ENCODE measurements at regions not wholly inside any gene's neighbourhood (a gene's known extent, or its start where the extent isn't known, plus 50 kb on each side); places are given as distances from the start of the nearest gene placed in this dataset.

DNA sequence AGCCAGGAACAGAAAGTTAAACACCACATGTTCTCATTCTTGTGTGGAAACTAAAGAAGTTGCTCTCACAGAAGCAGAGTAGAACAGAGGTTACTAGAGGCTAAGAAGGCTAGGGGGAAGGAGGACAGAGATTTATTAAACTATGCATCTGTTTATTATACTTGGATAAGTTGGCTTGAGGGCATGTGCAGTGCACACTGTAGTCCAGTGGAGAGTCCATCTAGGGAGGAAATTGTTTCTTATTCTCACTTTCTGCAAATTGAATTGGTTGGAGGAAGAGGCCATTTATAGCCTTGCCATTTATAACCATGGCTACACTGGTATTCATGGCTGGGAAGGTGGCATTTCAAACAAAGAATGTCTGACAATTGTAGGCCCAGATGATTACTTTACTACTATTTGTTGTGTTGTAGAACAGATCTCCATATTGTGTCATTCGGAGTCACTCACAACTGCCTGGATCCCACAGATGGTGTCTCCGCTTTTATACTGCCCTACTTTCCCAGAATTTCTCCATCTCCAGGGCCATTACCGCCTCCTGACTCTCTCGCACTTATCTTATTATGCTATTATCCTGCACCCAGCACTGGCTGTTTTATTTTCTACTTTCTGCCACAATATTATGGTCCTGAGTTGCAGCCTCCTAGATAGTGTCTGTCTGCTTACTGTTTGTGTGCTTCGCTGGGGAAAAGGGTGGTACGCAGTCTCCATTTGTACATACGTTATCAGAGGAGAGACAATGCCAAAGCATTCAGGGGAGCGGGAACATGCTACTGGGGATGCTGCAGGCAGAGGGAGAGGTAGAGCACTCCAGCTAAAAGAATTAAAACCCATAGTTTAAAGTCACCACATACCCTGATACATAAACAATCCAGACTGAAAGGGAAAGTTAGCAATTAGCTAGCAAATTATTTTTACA is 169.3 kb upstream of the BLID start:
- DNase-seq (ENCODE audit: low read depth in 4 of 4, low spot score in 2 of 4): no peak

DNA sequence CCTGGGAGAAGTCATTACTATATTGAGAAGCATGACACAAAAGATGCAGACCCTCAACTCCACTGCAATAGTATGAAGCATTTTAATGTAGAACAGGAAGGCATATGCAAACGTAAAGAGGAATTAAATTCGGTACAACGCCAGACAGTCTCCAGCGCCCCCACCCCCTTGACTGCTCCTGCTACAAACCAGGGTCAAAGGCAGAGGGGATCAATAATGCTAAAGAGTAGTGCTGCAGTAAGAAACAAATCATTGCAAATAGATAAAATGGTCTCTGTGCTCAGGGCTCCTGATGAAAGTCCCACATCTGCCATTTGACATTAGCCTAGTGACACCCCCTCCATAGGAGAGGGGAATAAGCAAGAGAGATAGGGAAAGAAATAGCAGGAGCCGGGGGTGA is 164.9 kb upstream of the BLID start:
- DNase-seq (ENCODE audit: low read depth in 4 of 4, low spot score in 2 of 4): no peak

DNA sequence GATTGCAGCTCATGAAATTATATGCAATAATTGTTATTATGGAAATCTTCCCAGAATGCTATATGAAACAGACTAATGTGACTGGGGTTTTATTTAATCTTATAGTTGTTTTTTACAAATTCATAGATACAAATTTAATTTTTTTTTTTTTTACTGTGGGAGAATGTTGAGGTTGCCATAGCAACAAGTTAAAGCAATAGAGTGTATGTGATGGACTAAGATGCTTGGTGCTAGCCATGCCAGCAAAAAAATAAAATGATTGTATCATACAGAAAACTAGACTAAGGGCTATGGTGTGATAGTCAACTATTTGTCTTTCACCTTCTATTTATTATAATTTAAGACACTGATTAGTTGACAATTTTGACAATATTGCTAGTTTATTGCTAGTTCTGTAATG is 163.2 kb upstream of the BLID start:
- DNase-seq (ENCODE audit: low read depth in 4 of 4, low spot score in 2 of 4): no peak

DNA sequence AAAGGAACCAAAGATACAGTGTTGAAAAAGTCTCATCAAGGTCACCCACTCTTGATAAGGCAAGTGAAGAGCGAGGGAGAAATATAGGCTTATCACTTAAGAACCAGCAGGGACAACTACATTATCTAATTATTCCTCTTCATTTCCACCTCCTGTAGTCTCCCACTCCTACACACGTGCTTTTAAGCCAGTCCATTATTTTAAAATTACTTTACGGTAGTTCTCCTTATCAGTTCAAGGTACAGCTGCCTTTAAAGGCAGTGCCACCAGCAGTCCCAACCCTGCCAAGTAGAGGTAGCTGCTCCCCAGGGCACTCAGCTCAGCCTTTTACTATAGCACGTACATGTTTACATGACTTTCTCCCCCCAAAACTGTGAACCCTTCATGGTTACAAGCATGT is 161.5 kb upstream of the BLID start:
- no peak for DNase-seq (ENCODE audit: low read depth in 4 of 4, low spot score in 2 of 4)

DNA sequence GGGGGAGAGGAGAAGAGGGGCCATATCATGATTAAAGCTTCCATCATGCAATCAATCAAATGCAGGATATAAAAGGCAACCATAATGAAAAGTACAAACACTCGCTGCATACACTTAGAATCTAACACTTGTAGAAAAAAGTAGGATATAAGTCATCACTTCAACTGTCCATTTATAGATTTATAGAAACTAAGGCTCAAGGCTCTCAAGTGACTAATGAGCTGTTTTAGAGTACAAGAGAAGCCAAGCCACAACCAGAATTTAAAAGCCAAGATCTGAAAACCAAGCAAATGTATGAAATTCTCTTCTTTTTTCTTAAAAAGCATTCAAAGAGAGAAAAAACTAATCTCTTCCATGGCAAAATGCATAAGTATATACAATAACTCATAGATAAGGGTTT is 160.2 kb upstream of the BLID start:
- no peak for DNase-seq (ENCODE audit: low read depth in 4 of 4, low spot score in 2 of 4)

DNA sequence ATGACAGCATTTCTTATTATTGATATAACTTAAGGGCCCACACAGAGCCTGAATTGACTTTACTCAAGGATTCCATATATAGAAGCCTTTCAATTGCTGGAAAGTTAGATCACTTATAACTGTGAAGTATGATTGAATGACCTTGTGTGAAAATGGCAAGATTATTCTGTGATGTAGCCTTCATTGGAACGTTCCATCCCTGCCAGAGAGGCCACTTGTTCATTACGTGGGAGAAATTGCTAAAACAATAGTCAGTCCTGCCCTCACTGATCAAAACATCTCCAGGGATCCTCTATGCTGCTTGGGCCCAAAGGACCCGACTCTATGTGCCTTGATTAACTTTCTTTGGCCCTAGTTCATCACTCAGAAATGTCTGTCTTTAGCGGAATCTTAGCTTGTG is 159.5 kb upstream of the BLID start:
- DNase-seq (ENCODE audit: low read depth in 4 of 4, low spot score in 2 of 4): no peak

DNA sequence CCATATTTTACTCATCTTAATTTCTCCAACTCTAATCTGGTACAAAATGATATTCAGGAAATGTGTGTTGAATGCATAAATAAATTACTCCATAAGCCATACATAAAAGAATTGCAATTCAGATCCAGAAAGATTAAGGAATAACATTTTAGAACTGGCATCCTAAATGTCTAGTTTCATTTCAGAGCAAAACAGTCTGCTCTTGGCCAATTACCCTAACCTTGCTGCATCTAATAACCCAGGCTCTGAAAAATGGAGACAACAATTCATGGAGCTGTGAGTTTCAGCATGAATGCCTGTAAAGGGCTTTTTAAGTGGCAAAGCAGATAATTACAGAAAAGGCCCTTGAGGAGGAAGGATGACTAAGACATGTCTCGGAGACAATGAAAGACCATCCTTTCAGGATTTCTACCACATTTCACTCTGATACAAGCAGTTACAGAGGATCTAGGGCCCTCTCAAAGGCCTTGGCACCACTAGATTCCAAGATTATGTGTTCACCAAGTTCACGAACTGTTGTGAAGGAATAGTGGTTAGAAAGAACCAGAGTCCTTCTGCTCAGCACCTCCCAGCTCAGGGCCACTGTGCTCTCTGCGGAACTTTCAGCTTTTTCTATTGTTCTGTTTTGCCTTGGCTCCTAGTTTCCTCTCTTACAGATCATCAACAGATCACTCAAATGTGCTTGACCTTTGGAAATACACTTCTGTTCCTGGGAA is 157.6 kb upstream of the BLID start:
- no peak for DNase-seq (ENCODE audit: low read depth in 4 of 4, low spot score in 2 of 4)

DNA sequence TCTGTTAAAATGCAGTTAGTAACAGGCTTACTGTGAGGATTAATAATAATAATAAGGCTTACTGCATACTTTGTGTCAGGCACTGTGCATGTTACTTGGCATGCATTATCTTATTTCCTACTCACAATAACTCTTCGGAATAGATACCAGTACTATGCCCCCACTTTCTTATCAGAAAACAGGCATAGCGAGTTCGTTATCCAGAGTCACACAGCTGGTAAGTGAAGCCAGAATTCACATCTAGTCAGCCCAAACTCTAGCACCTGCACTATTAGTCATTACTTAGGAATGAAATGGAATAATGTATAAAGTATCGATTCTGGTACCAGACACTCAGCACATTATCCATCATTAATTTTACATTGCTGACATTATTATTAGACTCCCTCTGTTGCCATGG is 155.7 kb upstream of the BLID start:
- no peak for DNase-seq (ENCODE audit: low read depth in 4 of 4, low spot score in 2 of 4)

DNA sequence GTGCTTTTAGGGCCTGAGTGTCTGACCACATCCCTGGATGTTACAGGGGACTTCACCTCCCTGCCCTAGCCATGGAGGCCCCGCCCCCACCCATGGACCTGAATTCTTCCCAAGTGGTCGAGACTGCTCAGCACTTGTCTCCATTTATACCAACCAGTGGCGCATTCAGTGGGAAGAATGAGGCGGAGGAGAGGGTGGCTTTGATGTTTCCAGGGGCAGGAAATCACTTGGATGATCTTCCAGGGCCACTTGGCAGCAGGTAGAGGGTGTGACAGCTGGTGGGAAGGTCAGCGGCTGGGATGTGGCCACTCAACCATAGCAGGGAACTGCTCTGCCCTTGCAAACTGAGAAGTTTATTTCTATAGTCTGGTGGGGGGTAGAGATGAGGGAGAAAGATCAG is 155.1 kb upstream of the BLID start:
- no peak for DNase-seq (ENCODE audit: low read depth in 4 of 4, low spot score in 2 of 4)

DNA sequence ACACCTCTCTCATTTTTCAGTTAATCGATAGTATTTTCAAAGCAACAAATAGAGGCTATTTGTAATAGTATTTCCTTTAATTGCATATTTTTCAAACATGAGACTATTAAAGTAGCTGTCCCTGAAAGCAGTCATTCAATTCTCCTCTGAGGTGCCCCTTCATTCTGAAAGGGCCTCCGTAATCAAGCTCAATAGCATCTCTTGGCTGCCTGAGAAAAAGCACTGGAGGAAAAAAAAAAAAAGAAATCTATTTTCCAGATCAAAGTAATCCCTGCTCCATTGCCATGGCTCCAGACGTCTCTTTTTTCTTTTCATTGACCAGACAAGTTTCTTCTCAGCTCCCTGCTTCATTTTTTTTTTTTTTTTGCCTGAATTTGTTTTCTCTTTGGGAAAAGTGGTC is 154.5 kb upstream of the BLID start:
- DNase-seq (ENCODE audit: low read depth in 4 of 4, low spot score in 2 of 4): no peak

DNA sequence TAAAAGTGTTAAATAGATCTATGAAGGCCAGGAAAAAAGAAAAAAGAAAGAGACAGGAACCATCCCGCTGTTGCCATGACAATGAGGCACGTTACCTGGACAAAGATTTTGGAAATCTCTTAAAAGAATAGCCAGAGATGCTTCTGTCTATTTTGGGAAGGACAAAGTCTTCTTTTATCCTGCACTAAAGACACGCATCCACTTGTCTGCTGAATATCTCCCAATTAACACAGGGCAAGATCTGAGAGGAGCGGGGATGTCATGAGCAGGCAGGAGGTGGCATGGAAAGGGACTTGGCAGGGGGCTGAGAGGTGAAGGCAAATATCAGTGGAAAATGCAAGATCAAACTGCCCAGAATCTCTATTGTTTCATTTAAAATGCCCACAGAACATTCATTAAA is 153.8 kb upstream of the BLID start:
- no peak for DNase-seq (ENCODE audit: low read depth in 4 of 4, low spot score in 2 of 4)

DNA sequence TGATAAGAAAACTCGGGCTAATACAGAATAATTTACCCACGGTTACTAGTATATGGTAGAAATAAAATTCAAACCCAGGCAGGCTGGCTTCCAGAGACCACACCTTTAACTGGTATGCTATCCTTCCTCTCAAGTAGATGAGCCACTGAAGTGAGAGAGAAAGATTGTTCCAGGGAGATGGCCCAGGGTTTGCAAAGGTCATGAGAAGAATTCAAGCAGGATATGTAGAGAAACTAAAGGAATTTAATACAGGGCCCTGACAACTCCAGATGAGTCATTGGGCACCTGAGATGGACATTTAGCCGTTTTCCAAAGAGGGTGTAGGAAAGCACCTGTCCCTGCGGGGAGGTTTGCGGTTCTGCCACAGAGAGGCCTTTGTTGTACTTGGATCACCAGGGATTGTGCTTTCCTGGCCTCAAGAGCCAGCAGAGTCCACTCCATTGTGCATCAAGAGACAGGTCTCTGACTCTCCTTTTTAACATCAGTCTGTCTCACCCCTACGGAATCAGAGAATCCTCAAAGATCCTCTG is 152.7 kb upstream of the BLID start:
- no peak for DNase-seq (ENCODE audit: low read depth in 4 of 4, low spot score in 2 of 4)

DNA sequence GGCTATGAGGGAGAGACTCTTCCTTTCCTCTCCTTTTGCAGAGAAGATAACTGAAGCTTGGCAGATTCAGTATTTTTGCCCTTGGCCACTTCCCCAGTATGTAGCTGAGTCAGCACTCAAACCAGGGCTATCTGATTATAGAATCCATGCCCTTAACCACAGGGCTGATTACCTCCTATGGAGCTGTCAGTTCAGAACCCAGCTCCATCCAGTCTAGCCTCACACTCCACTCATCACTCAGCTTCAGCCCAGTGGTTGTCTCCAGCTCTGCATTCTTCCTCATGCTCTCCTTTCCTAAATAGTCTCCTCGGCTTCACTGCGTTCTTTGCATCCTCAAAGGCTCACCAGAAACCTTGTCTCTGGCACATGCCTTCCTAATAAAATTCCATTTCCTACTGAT is 151.6 kb upstream of the BLID start:
- DNase-seq (ENCODE audit: low read depth in 4 of 4, low spot score in 2 of 4): no peak

DNA sequence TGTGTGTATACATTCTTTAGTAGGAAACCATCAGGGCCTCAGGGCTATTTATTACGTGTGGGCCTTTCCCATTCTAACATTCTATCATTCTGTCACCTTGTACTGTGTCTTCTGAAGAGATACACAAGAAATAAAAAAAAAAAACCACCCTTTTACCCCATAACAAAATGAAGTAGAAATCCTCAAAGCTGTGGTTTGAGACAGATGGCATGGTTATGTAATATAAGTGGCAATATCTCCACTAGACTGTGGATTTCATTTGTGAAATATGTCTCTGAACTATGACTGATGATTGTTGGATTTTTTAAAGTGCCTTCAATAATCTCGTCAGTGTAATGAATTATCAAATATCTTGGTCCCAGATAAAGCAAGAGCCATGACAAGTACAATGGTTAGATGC is 150.0 kb upstream of the BLID start:
- no peak for DNase-seq (ENCODE audit: low read depth in 4 of 4, low spot score in 2 of 4)

DNA sequence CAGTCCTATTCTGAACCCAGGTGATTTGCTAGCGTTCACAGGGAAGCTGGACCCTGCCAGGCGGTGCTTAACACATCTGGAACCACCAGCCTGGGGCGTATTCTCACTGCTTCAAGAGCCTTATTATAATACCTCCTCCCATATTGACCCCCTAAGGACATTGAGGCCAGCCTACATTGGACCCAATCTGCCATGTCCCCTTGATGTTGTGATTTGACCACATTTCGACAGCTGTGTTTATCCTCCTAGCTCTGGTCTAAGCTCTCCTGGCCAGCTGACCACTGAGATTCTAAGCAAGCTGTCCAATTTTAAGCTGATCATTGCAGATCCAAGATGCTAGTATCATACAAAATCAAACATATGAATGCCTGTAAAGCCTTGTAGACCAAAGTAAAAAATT is 148.1 kb upstream of the BLID start:
- no peak for DNase-seq (ENCODE audit: low read depth in 4 of 4, low spot score in 2 of 4)

DNA sequence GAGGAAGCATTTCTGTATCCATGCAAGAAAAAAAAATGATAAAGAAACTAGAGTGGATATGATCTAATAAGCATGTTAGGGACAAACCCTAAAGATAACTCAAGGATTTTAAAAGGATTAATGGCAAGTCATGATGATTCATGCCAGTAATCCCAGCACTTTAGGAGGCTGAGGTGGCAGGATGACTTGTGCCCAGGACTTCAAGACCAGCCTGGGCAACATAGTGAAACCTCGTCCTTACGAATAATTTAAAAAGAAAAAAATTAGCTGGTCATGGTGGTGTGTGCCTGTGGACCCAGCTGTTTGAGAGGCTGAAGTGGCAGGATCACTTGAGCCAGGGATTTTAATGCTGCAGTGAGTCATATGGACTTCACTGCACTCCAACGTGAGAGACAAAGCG is 145.5 kb upstream of the BLID start:
- no peak for DNase-seq (ENCODE audit: low read depth in 4 of 4, low spot score in 2 of 4)

DNA sequence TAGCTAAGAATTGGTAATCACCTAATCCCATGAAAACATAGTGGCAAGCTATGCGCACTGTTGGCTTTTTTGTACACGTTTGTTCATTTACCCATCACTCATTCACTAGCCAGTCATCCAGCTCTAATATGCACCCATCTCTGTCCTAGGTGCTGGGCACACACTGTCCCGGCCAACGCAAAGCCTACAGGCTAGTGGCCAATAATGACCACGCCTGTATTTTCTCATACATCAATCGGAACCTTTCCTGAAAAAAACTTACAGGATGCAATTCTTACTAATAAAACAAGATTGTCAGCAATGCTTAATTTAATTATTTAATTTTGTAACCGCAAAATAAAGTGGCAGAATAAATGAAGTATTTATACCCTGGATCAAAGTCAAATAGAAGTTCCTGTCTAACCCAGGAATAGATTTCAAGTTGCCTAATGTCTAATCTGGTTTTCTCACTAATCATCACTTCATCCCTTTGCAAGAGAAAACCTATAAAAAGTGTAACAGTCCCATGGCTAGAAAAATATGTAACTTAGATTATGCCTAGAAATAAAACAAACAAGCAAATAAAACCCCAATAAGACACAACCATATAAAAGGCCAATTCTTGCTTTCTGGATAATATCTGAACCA is 143.3 kb upstream of the BLID start:
- DNase-seq (ENCODE audit: low read depth in 4 of 4, low spot score in 2 of 4): no peak

DNA sequence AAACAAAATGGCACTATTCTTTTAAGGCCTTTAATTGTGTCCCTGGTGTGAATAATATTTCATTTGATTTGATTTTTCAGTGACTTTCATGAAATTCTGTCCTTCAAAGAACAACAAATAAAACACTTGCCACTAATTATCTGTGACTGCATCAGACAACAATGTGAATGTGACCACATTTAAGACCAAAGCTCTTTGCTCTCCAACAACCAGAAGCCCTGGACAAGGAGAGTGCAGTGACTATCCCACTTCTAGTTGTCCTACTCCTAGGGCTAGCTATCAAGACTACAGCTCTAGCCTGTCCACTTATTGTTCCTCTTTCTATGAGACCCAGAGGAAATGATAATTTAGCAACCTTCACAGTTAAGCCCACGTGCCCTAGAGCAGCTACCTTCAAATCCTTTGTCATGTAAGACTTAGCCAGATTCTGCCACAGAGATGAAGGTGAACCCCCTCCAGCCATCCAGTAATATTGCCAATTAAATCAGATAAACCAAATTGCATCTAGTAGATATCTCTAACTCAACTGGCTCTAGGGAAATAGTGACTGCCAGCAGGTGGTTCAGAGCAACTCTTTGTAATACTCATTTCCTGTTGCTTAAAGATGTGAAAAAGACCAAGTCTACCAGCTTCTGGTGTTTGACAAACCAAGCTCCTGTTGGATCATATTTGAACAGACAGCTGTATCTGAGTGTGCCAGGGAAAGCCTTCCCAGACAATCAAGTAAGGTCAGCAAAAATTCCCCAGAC is 142.6 kb upstream of the BLID start:
- no peak for DNase-seq (ENCODE audit: low read depth in 4 of 4, low spot score in 2 of 4)

DNA sequence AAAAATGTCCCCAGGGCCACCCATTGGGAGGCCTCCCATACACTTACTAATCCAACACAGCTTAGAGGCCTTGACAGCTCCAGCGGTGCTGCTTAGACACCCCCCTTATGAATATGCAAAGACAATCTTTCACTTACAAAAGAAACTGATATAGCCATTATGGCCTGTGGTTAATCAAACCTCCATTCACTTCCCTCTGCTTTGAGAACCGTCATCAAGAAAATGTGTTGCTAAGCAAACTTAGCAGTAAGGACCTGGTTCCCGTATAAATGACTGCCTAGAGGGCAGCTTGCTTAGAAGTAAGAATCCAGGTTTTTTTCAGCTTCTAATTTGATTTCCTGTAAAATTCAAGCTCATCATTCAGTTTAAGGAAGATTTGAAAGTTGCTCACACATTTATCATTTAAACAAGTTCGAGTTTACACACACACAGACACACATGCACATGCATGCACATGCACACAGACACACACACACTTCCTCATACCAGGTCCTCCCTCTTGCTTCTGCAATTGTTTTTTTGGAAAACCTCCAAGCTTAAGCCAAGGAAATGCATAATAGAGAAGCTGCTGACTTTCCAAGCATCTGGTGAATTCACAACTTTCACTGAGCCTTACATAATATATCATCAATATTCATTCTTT is 137.7 kb upstream of the BLID start:
- DNase-seq (ENCODE audit: low read depth in 4 of 4, low spot score in 2 of 4): no peak

DNA sequence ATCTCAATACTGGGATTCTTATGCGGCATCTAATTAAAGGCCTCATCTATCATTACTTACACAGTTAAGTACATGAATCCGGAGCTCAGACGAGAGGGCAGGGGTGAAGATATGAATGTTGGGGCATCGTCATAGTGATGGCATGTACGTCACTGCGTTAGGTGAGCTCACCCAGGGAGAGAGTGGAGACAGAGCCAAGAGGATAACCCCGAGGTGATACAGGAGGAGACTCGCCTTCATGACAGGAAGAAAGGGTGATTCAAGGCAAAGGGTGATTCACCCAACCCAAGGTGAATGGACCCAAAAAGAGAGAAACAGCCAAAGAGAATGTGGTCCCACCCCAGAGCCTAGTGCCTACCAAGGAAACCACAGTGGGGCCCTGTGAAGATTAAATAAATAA is 132.9 kb upstream of the BLID start:
- no peak for DNase-seq (ENCODE audit: low read depth in 4 of 4, low spot score in 2 of 4)
